ENCODE measurements at regions not wholly inside any gene's neighbourhood (a gene's known extent, or its start where the extent isn't known, plus 50 kb on each side); places are given as distances from the start of the nearest gene placed in this dataset.

- Histone ChIP-seq H3K9me3 (ENCODE audit: control insufficient read depth, insufficient read depth, low read depth, low read length) (no peaks in the 10 kb centered on the region), H3K36me3 (ENCODE audit: control insufficient read depth, insufficient read depth, low read length) (no peaks in the 10 kb centered on the region)
Observed at GRCh38 chr12:77130193-77130592, 64.8 kb upstream of the E2F7 start.

GRCh38 chr12:77124767-77125166, 59.4 kb upstream of the E2F7 start:
- no peaks in the 10 kb centered on the region for H3K27me3 ChIP-seq (ENCODE audit: control insufficient read depth, insufficient read depth, low read length)
- H3K4me1 ChIP-seq (ENCODE audit: control insufficient read depth, insufficient read depth, low read length), result no peaks in the 10 kb centered on the region
- H3K36me3 ChIP-seq (ENCODE audit: control insufficient read depth, insufficient read depth, low read length), result no peaks in the 10 kb centered on the region
- no peak overlapping the region for H3K9ac ChIP-seq (ENCODE audit: low read length)
- no peaks in the 10 kb centered on the region for H3K9me3 ChIP-seq (ENCODE audit: control insufficient read depth, insufficient read depth, low read depth, low read length)
- H3K27ac ChIP-seq (ENCODE audit: low read depth, low read length), result no peak overlapping the region
- no peak overlapping the region for H3K4me3 ChIP-seq (ENCODE audit: low read depth, low read length)

More at GRCh38 chr12:77130193-77130592, 64.8 kb upstream of the E2F7 start:
- Histone ChIP-seq H3K4me1 (ENCODE audit: control insufficient read depth, insufficient read depth, low read length) (no peaks in the 10 kb centered on the region), H3K27ac (ENCODE audit: low read depth, low read length) (no peak overlapping the region), H3K27me3 (ENCODE audit: control insufficient read depth, insufficient read depth, low read length) (no peaks in the 10 kb centered on the region), H3K4me3 (ENCODE audit: low read depth, low read length) (no peak overlapping the region), H3K9ac (ENCODE audit: low read length) (no peak overlapping the region)

GRCh38 chr12:77122661-77123060, 57.3 kb upstream of the E2F7 start:
- Histone ChIP-seq H3K9ac (ENCODE audit: low read length) (no peak overlapping the region), H3K9me3 (ENCODE audit: control insufficient read depth, insufficient read depth, low read depth, low read length) (no peaks in the 10 kb centered on the region), H3K27ac (ENCODE audit: low read depth, low read length) (no peak overlapping the region), H3K27me3 (ENCODE audit: control insufficient read depth, insufficient read depth, low read length) (no peaks in the 10 kb centered on the region), H3K4me3 (ENCODE audit: low read depth, low read length) (no peak overlapping the region), H3K36me3 (ENCODE audit: control insufficient read depth, insufficient read depth, low read length) (no peaks in the 10 kb centered on the region), H3K4me1 (ENCODE audit: control insufficient read depth, insufficient read depth, low read length) (no peaks in the 10 kb centered on the region)

- no peaks in the 10 kb centered on the region for H3K27me3 ChIP-seq (ENCODE audit: control insufficient read depth, insufficient read depth, low read length)
- no peak overlapping the region for H3K27ac ChIP-seq (ENCODE audit: low read depth, low read length)
- no peak overlapping the region for H3K4me3 ChIP-seq (ENCODE audit: low read depth, low read length)
- H3K9me3 ChIP-seq (ENCODE audit: control insufficient read depth, insufficient read depth, low read depth, low read length), result no peaks in the 10 kb centered on the region
- H3K9ac ChIP-seq (ENCODE audit: low read length), result no peak overlapping the region
- no peaks in the 10 kb centered on the region for H3K36me3 ChIP-seq (ENCODE audit: control insufficient read depth, insufficient read depth, low read length)
- H3K4me1 ChIP-seq (ENCODE audit: control insufficient read depth, insufficient read depth, low read length), result no peaks in the 10 kb centered on the region
Observed at GRCh38 chr12:77122236-77122635, 56.9 kb upstream of the E2F7 start.

GRCh38 chr12:77120156-77121085, 55.1 kb upstream of the E2F7 start:
- H3K4me1 ChIP-seq (ENCODE audit: control insufficient read depth, insufficient read depth, low read length), result no peaks in the 10 kb centered on the region
- H3K27me3 ChIP-seq (ENCODE audit: control insufficient read depth, insufficient read depth, low read length), result no peaks in the 10 kb centered on the region
- no peak overlapping the region for H3K9ac ChIP-seq (ENCODE audit: low read length)
- no peaks in the 10 kb centered on the region for H3K36me3 ChIP-seq (ENCODE audit: control insufficient read depth, insufficient read depth, low read length)
- no peak overlapping the region for H3K27ac ChIP-seq (ENCODE audit: low read depth, low read length)
- H3K9me3 ChIP-seq (ENCODE audit: control insufficient read depth, insufficient read depth, low read depth, low read length), result no peaks in the 10 kb centered on the region
- no peak overlapping the region for H3K4me3 ChIP-seq (ENCODE audit: low read depth, low read length)

- H3K9me3 ChIP-seq (ENCODE audit: control insufficient read depth, insufficient read depth, low read depth, low read length), result no peaks in the 10 kb centered on the region
- peaks cover 5% of the 10 kb centered on the region; the same call in 1 of the 2 replicates for H3K4me1 ChIP-seq (ENCODE audit: control insufficient read depth, insufficient read depth, low read length)
- H3K4me3 ChIP-seq (ENCODE audit: low read depth, low read length), result no peak overlapping the region
- no peaks in the 10 kb centered on the region for H3K27me3 ChIP-seq (ENCODE audit: control insufficient read depth, insufficient read depth, low read length)
- H3K9ac ChIP-seq (ENCODE audit: low read length), result no peak overlapping the region
- H3K36me3 ChIP-seq (ENCODE audit: control insufficient read depth, insufficient read depth, low read length), result no peaks in the 10 kb centered on the region
- no peak overlapping the region for H3K27ac ChIP-seq (ENCODE audit: low read depth, low read length)
Observed at GRCh38 chr12:77118696-77119095, 53.3 kb upstream of the E2F7 start.

- H3K4me1 ChIP-seq (ENCODE audit: control insufficient read depth, insufficient read depth, low read length), result peaks cover 5% of the 10 kb centered on the region; the same call in 1 of the 2 replicates
- H3K9me3 ChIP-seq (ENCODE audit: control insufficient read depth, insufficient read depth, low read depth, low read length), result no peaks in the 10 kb centered on the region
Observed at GRCh38 chr12:77116277-77116676, 50.9 kb upstream of the E2F7 start.

GRCh38 chr12:77115471-77115870, 50.1 kb upstream of the E2F7 start:
- H3K27me3 ChIP-seq (ENCODE audit: control insufficient read depth, insufficient read depth, low read length), result no peaks in the 10 kb centered on the region
- H3K4me3 ChIP-seq (ENCODE audit: low read depth, low read length), result no peak overlapping the region
- H3K9me3 ChIP-seq (ENCODE audit: control insufficient read depth, insufficient read depth, low read depth, low read length), result no peaks in the 10 kb centered on the region
- no peaks in the 10 kb centered on the region for H3K36me3 ChIP-seq (ENCODE audit: control insufficient read depth, insufficient read depth, low read length)
- no peak overlapping the region for H3K9ac ChIP-seq (ENCODE audit: low read length)
- peaks cover 5% of the 10 kb centered on the region; the same call in 1 of the 2 replicates for H3K4me1 ChIP-seq (ENCODE audit: control insufficient read depth, insufficient read depth, low read length)
- H3K27ac ChIP-seq (ENCODE audit: low read depth, low read length), result no peak overlapping the region

More at GRCh38 chr12:77116277-77116676, 50.9 kb upstream of the E2F7 start:
- H3K27me3 ChIP-seq (ENCODE audit: control insufficient read depth, insufficient read depth, low read length), result no peaks in the 10 kb centered on the region
- H3K9ac ChIP-seq (ENCODE audit: low read length), result no peak overlapping the region
- no peaks in the 10 kb centered on the region for H3K36me3 ChIP-seq (ENCODE audit: control insufficient read depth, insufficient read depth, low read length)
- no peak overlapping the region for H3K27ac ChIP-seq (ENCODE audit: low read depth, low read length)
- H3K4me3 ChIP-seq (ENCODE audit: low read depth, low read length), result no peak overlapping the region

All from HUES6 (cell line).